ENCODE measurements at regions not wholly inside any gene's neighbourhood (a gene's known extent, or its start where the extent isn't known, plus 50 kb on each side); places are given as distances from the start of the nearest gene placed in this dataset.

DNA sequence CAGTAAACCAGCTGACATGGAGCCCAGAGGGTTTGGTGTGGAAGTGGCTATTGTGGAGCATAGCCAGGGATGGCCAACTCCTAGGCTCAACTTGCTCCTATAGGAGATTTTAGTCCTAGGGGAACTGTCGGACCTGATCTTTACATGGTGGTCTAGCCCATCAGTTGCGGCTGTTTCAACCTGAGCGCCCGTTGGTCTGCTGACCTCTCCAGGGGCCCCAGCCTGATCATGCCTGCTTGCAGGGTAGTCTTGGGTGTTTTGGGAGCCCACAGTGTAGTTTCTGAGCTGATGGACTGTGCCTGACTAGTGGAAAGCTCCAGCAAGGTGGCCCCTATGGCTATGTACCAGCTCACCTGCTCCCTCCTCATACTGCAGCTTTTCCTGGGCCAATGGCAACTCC is 597.0 kb downstream of the IQCM start:
- Histone ChIP-seq H3K36me3 (no peaks in the 10 kb centered on the region), H3K27ac (no peak overlapping the region), H3K27me3 (no peaks in the 10 kb centered on the region), H3K4me1 (no peaks in the 10 kb centered on the region), H3K9me3 (peaks cover 0 to 21% (median 0%) of the 10 kb centered on the region in 3 donors), H3K4me3 (no peak overlapping the region)
- WGBS, 2 donors: 87 to 95% methylated on average over 3 to 4 of the region's 4 CpGs
- TF ChIP-seq POLR2A (IDR thresholded peaks at IDR 0.05): no peak
- TF ChIP-seq, protein P1, sequence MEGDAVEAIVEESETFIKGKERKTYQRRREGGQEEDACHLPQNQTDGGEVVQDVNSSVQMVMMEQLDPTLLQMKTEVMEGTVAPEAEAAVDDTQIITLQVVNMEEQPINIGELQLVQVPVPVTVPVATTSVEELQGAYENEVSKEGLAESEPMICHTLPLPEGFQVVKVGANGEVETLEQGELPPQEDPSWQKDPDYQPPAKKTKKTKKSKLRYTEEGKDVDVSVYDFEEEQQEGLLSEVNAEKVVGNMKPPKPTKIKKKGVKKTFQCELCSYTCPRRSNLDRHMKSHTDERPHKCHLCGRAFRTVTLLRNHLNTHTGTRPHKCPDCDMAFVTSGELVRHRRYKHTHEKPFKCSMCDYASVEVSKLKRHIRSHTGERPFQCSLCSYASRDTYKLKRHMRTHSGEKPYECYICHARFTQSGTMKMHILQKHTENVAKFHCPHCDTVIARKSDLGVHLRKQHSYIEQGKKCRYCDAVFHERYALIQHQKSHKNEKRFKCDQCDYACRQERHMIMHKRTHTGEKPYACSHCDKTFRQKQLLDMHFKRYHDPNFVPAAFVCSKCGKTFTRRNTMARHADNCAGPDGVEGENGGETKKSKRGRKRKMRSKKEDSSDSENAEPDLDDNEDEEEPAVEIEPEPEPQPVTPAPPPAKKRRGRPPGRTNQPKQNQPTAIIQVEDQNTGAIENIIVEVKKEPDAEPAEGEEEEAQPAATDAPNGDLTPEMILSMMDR (IDR thresholded peaks at IDR 0.05): no peak
- intact Hi-C loops (cut with DNase I): no loop called here
- DNase-seq: no peak

DNA sequence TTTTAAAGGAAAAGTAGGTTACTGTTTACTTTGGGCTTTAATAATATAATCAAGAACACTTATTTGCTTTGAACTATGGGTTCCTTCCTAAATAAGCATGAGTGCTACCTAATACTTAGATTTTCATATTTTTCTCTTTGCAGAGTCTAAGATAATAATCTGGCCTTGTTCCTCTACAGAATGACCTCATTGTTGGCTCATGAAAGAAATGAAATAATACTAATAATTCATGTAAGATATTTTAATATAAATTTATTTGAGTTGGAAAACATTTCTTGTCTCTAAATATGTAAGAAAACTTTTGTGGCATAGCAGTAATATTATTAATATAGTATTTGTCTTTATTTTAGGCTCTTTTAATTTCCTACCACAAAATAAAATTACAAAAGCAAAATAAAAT is 601.3 kb downstream of the IQCM start:
- no peak overlapping the region for H3K27ac ChIP-seq
- H3K9me3 ChIP-seq: peaks cover 0 to 7% (median 0%) of the 10 kb centered on the region in 3 donors
- no peak for DNase-seq
- no peak overlapping the region for H3K4me3 ChIP-seq
- H3K36me3 ChIP-seq: no peaks in the 10 kb centered on the region
- intact Hi-C loops (cut with DNase I): no loop called here
- no peaks in the 10 kb centered on the region for H3K27me3 ChIP-seq
- H3K4me1 ChIP-seq: no peaks in the 10 kb centered on the region
- TF ChIP-seq, protein P1 (IDR thresholded peaks at IDR 0.05): no peak
- TF ChIP-seq POLR2A (IDR thresholded peaks at IDR 0.05): no peak

DNA sequence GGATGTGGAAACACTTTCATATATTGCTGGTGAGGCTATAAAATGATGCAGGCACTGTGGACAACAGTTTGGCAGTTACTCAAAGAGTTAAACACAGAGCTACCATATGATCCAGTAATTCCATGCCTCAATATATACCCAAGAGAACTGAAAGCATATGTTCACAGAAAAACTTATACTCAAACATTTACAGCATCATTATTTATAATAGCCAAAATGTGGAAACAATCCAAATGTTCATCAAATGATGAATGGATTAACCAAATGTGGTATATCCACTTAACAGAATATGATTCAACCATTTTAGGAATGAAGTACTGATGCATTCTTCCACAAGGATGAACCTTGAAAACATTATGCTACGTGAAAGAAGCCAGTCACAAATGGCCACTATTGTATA is 603.8 kb downstream of the IQCM start:
- no peaks in the 10 kb centered on the region for H3K9me3 ChIP-seq
- 75 to 78% methylated on average over 1 of the region's 1 CpG for WGBS, 2 donors
- intact Hi-C loops (cut with DNase I): no loop called here
- TF ChIP-seq, protein P1 (IDR thresholded peaks at IDR 0.05): no peak
- no peak for TF ChIP-seq POLR2A (IDR thresholded peaks at IDR 0.05)
- no peak overlapping the region for H3K27ac ChIP-seq
- no peaks in the 10 kb centered on the region for H3K27me3 ChIP-seq
- no peak for DNase-seq
- H3K4me1 ChIP-seq: no peaks in the 10 kb centered on the region
- no peaks in the 10 kb centered on the region for H3K36me3 ChIP-seq
- H3K4me3 ChIP-seq: no peak overlapping the region

DNA sequence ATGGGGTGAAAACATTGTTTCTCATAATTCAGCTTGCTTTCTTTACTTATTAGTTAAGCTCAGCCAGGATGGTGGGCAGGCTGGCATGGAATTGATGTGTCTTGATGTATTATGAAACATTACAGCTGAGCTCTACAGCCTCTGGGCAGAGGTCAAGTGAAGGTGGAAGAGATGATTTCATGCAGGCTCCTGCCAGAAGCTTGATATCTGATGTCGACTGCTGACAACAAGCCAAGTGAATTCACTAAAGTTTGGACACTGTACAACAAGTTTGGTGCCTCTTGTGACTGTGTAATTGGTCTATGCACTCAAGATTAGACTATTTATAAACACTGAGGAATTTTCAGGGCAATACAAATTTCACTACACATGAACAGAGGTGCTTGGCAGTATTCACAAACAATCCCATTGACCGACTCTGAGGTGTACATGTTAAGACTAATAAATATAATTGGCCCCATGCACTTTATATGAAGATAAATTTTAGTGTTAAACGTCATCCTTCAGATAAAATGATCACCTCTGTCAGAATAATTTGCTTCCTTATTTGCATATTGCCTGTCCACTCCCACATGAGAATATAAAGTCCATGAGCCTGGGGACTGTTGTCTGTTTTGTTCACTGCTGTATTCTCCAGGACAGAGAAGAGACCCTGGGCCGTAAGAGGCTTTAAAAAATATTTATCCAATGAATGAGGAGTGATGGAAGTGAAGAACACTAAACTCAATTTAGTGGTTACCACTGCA is 612.2 kb downstream of the IQCM start:
- no peak overlapping the region for H3K4me3 ChIP-seq
- H3K36me3 ChIP-seq: no peaks in the 10 kb centered on the region
- intact Hi-C loops (cut with DNase I): no loop called here
- peaks cover 0 to 5% (median 3%) of the 10 kb centered on the region in 3 donors for H3K4me1 ChIP-seq
- no peak for DNase-seq
- no peaks in the 10 kb centered on the region for H3K27me3 ChIP-seq
- WGBS, 2 donors: 33 to 37% methylated on average over 4 of the region's 4 CpGs
- no peak for TF ChIP-seq POLR2A (IDR thresholded peaks at IDR 0.05)
- TF ChIP-seq, protein P1 (IDR thresholded peaks at IDR 0.05): no peak
- H3K9me3 ChIP-seq: no peaks in the 10 kb centered on the region
- H3K27ac ChIP-seq: no peak overlapping the region

DNA sequence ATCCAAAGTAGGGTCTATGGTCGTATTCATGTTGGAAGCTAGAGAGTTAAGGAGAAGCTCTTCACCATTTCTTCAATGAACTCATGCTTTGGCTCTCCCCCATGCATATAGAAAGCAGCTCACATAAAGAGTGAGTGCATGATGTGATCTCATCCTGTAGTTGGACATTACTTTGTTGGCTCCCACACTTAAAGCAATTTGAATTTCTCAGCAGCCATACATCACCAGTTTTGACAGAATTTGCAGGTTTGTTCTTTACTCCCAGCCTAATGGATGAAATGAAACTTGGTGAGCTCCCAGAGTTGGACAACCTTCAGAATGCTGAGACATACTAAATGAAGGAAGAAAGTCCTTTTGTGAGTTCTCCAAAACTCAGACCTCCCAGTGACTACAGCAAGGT is 613.5 kb downstream of the IQCM start:
- H3K36me3 ChIP-seq: no peaks in the 10 kb centered on the region
- no peak for DNase-seq
- H3K27ac ChIP-seq: no peak overlapping the region
- intact Hi-C loops (cut with DNase I): no loop called here
- no peak overlapping the region for H3K4me3 ChIP-seq
- no peaks in the 10 kb centered on the region for H3K9me3 ChIP-seq
- H3K27me3 ChIP-seq: no peaks in the 10 kb centered on the region
- peaks cover 0 to 5% (median 3%) of the 10 kb centered on the region in 3 donors for H3K4me1 ChIP-seq
- TF ChIP-seq, protein P1 (IDR thresholded peaks at IDR 0.05): no peak
- TF ChIP-seq POLR2A (IDR thresholded peaks at IDR 0.05): no peak
- 50 to 64% methylated on average over 1 of the region's 1 CpG for WGBS, 2 donors

Data from esophagus squamous epithelium (tissue), 5 donors.